Sigmoid colon (tissue), 6 donors: ENCODE measurements at regions not wholly inside any gene's neighbourhood (a gene's known extent, or its start where the extent isn't known, plus 50 kb on each side); places are given as distances from the start of the nearest gene placed in this dataset.

Experiments
- DNase-seq: peaks from one replicate; pipeline ENCODE4 v3.0.0-alpha.2; 2019
- H3K27ac ChIP-seq, 4 donors: fragments of 200-600 bp; sonication (generic); one replicate each; pipeline ENCODE4 v1.5.1; 2016 to 2019; ENCODE audit warnings: mild to moderate bottlenecking in 1 of 4
- H3K27me3 ChIP-seq, 3 donors: fragments of 200-600 bp; sonication (generic); one replicate each; pipeline ENCODE4 v1.5.1; 2019; ENCODE audit warnings: mild to moderate bottlenecking in 1 of 3
- H3K36me3 ChIP-seq, 4 donors: fragments of 200-600 bp; sonication (generic); one replicate each; pipeline ENCODE4 v1.5.1; 2016 to 2019
- H3K4me1 ChIP-seq, 4 donors: fragments of 200-600 bp; sonication (generic); one replicate each; pipeline ENCODE4 v1.5.1; 2017 to 2019
- H3K4me3 ChIP-seq, 4 donors: fragments of 200-600 bp; sonication (generic); one replicate each; pipeline ENCODE4 v1.5.1; 2017 to 2019; ENCODE audit warnings: mild to moderate bottlenecking in 2 of 4, moderate library complexity in 1 of 4
- H3K9me3 ChIP-seq, 4 donors: fragments of 200-600 bp in 3 of 4; sonication (generic) in 3 of 4; one replicate each; pipeline versions ENCODE4 v1.5.1 to v1.6.1; 2013 to 2019
- CTCF ChIP-seq, 4 experiments: fragments of 450-650 bp in 3 of 4; fragments of 200-600 bp in 1 of 4; IDR thresholded peaks; one replicate each; pipeline ENCODE4 v1.5.1; 2016 to 2019; ENCODE audit warnings: antibody characterized with exemption in 4 of 4, mild to moderate bottlenecking in 3 of 4, moderate library complexity in 2 of 4
- EP300 ChIP-seq, 4 donors: sonication (generic); formaldehyde crosslinking; IDR thresholded peaks; one replicate each; pipeline ENCODE4 v1.6.1; 2017; ENCODE audit warnings: antibody characterized with exemption in 4 of 4
- POLR2A ChIP-seq, 2 donors: fragments of 450-650 bp; IDR thresholded peaks; one replicate each; pipeline ENCODE4 v1.6.1; 2016; ENCODE audit warnings: antibody characterized with exemption in 2 of 2, mild to moderate bottlenecking in 2 of 2, moderate library complexity in 2 of 2
- POLR2AphosphoS5 ChIP-seq, 4 donors: sonication (generic); formaldehyde crosslinking; IDR thresholded peaks; one replicate each; pipeline ENCODE4 v1.6.1; 2017; ENCODE audit warnings: antibody characterized with exemption in 4 of 4
- WGBS, 2 donors: extraction: QIAGEN DNeasy Blood & Tissue Kit; methylation state at CpG; one replicate each; pipeline ENCODE4 v1.1.7; 2013; 5-methylcytosine and 5-hydroxymethylcytosine counted together
- intact Hi-C: fragments of 100-400 bp; cut with DNase I; formaldehyde crosslinking; loops from one replicate; pipeline ENCODE4 v1.15.1; 2023
- small RNA-seq, 3 donors: library from RNA; depleted of rRNA; stranded (forward); fragments of <200 nt; gene quantifications; one replicate each; pipeline ENCODE3, GENCODE V24; 2016
- donor health status: healthy with polysubstance abuse.
- donor health status: healthy.

- Histone ChIP-seq H3K36me3 (no peaks in the 10 kb centered on the region), H3K4me3 (no peak overlapping the region), H3K27me3 (peaks cover 13 to 88% (median 51%) of the 10 kb centered on the region in 3 donors), H3K9me3 (no peaks in the 10 kb centered on the region), H3K27ac (no peak overlapping the region), H3K4me1 (peaks cover 0 to 9% (median 0%) of the 10 kb centered on the region in 4 donors)
- TF ChIP-seq POLR2AphosphoS5 (IDR thresholded peaks at IDR 0.05) (no peak), CTCF (IDR thresholded peaks at IDR 0.05) (no peak), EP300 (IDR thresholded peaks at IDR 0.05) (no peak), POLR2A (IDR thresholded peaks at IDR 0.05) (no peak)
- no peak for DNase-seq
- 81 to 85% methylated on average over 14 of the region's 14 CpGs for WGBS, 2 donors
- intact Hi-C loops: no loop called here
Observed at GRCh38 chr20:62589720-62590119, 52.6 kb upstream of the SLCO4A1 start.

- Histone ChIP-seq H3K4me1 (peaks cover 0 to 9% (median 0%) of the 10 kb centered on the region in 4 donors), H3K4me3 (no peak overlapping the region), H3K27me3 (peaks cover 13 to 93% (median 49%) of the 10 kb centered on the region in 3 donors), H3K27ac (no peak overlapping the region), H3K9me3 (no peaks in the 10 kb centered on the region), H3K36me3 (no peaks in the 10 kb centered on the region)
- intact Hi-C loops: no loop called here
- DNase-seq: no peak
- no peak for TF ChIP-seq POLR2A (IDR thresholded peaks at IDR 0.05)
- TF ChIP-seq CTCF (IDR thresholded peaks at IDR 0.05): no peak
- no peak for TF ChIP-seq EP300 (IDR thresholded peaks at IDR 0.05)
- no peak for TF ChIP-seq POLR2AphosphoS5 (IDR thresholded peaks at IDR 0.05)
- WGBS, 2 donors: 57 to 74% methylated on average over 23 of the region's 23 CpGs
Observed at GRCh38 chr20:62590309-62591121, 51.8 kb upstream of the SLCO4A1 start.

GRCh38 chr20:62591122-62591468, 51.2 kb upstream of the SLCO4A1 start:
- no peaks in the 10 kb centered on the region for H3K36me3 ChIP-seq
- WGBS, 2 donors: 76 to 78% methylated on average over 11 of the region's 11 CpGs
- peaks cover 13 to 93% (median 44%) of the 10 kb centered on the region in 3 donors for H3K27me3 ChIP-seq
- TF ChIP-seq EP300 (IDR thresholded peaks at IDR 0.05) (no peak), POLR2AphosphoS5 (IDR thresholded peaks at IDR 0.05) (no peak), CTCF (IDR thresholded peaks at IDR 0.05) (no peak), POLR2A (IDR thresholded peaks at IDR 0.05) (no peak)
- peaks cover 0 to 12% (median 0%) of the 10 kb centered on the region in 4 donors for H3K4me1 ChIP-seq
- no peak overlapping the region for H3K4me3 ChIP-seq
- no peaks in the 10 kb centered on the region for H3K9me3 ChIP-seq
- DNase-seq: no peak
- intact Hi-C loops: no loop called here
- H3K27ac ChIP-seq: no peak overlapping the region

GRCh38 chr20:62591591-62591990, 50.7 kb upstream of the SLCO4A1 start:
- Histone ChIP-seq H3K4me3 (no peak overlapping the region), H3K9me3 (no peaks in the 10 kb centered on the region), H3K4me1 (peaks cover 0 to 12% (median 0%) of the 10 kb centered on the region in 4 donors), H3K27ac (no peak overlapping the region), H3K27me3 (peaks cover 17 to 94% (median 44%) of the 10 kb centered on the region in 3 donors), H3K36me3 (no peaks in the 10 kb centered on the region)
- intact Hi-C loops: no loop called here
- DNase-seq: no peak
- WGBS, 2 donors: 79 to 91% methylated on average over 10 of the region's 10 CpGs
- TF ChIP-seq CTCF (IDR thresholded peaks at IDR 0.05) (no peak), POLR2A (IDR thresholded peaks at IDR 0.05) (no peak), POLR2AphosphoS5 (IDR thresholded peaks at IDR 0.05) (no peak), EP300 (IDR thresholded peaks at IDR 0.05) (no peak)

Small RNA genes in the stretch of these regions (small RNA-seq; reads per million reads assigned to genes)
- 0 to 0.24 (median 0.22) reads per million in 3 donors for gene MIR1-1
